ENCODE measurements at regions not wholly inside any gene's neighbourhood (a gene's known extent, or its start where the extent isn't known, plus 50 kb on each side); places are given as distances from the start of the nearest gene placed in this dataset.

- TF ChIP-seq POLR2A (IDR thresholded peaks at IDR 0.05) (no peak), CTCF (IDR thresholded peaks at IDR 0.05) (no peak), POLR2AphosphoS5 (IDR thresholded peaks at IDR 0.05; ENCODE audit: insufficient read depth in 1 of 2, low read depth in 1 of 2) (no peak)
Observed at GRCh38 chr13:60986301-60986700, 429.3 kb downstream of the PCDH20 start.

Data from vagina (tissue), 2 donors.